Renal cortical epithelial cell (primary cell): ENCODE measurements at regions not wholly inside any gene's neighbourhood (a gene's known extent, or its start where the extent isn't known, plus 50 kb on each side); places are given as distances from the start of the nearest gene placed in this dataset.
"Not testable (repeated sequence)": the region's sequence is repeated elsewhere in the genome, so short reads cannot be mapped to it uniquely, and the experiment has no call there.

Source experiments
- DNase-seq: peaks from one replicate; pipeline ENCODE4 v3.0.0-alpha.2; 2011; ENCODE audit warnings: low read depth

GRCh38 chr18:76042511-76042910, 452.5 kb downstream of the ZNF516 start:
- no peak for DNase-seq

DNA sequence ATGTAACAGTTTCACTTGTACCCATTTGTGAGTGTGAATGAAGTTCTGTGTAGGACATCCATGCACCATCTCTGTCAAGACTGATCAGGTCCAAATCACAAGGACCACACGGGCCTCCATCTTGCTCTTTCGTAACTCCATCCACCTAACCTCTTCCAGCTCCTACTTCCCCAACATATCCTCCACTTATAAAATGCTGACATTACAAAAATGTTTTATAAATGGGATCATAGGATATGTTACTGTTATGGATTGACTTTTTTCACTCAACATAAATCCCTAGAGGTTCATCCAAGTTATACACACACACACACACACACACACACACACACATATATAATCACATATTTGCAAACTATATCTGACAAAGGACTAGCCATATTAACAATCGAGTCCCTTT, 476.8 kb downstream of the ZNF516 start:
- DNase-seq: no peak

GRCh38 chr18:76013057-76013456, 482.0 kb downstream of the ZNF516 start:
- no peak for DNase-seq

- DNase-seq: no peak
These were observed 489.3 kb downstream of the ZNF516 start for GRCh38 chr18:76005632-76006208.

GRCh38 chr18:75987913-75988312, 507.1 kb downstream of the ZNF516 start:
- not testable (repeated sequence) for DNase-seq

GRCh38 chr18:75984853-75985252, 510.2 kb downstream of the ZNF516 start:
- DNase-seq: no peak

GRCh38 chr18:75981102-75981501, 513.9 kb downstream of the ZNF516 start:
- DNase-seq: no peak

DNA sequence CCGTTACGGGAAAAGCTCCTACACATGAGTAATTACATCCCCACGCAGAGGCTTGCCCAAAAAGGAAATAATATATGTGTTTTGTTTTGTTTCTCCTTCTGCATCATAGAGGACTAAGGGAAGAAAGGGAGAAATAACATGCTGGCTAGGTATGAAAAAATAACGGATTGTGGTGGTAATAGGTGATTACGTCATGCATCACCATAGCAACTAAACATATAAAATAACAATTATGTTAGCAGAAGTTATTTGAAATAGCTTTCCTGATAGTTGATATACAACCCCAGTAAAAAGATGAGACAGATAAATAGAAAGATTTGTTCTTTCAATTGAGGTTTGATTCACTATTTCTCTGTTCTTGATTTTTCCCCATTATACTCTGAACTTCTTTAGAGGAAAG, 518.0 kb downstream of the ZNF516 start:
- DNase-seq: peak; percentile 2

DNA sequence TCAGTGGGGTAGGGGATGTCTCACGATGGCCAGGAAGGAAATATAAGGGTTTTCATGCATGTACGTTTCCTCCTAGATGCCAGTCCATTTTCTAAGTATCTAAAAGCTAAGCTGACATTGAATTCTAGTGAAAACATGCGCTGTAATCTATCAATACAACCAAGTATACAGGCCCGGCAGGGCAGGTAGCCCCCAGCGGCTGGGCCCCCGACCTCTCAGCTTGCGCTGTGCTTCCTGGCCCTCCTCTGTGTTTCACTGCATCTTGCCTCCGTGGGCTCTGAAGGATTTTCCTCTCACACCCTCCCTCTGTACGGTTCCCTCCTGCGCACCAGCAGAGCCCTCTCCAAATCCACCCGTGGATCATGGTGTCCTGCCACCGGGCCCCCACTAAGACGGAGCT, 524.8 kb downstream of the ZNF516 start:
- DNase-seq: no peak

- DNase-seq: no peak
These were observed 528.6 kb downstream of the ZNF516 start for GRCh38 chr18:75966431-75966830.

DNA sequence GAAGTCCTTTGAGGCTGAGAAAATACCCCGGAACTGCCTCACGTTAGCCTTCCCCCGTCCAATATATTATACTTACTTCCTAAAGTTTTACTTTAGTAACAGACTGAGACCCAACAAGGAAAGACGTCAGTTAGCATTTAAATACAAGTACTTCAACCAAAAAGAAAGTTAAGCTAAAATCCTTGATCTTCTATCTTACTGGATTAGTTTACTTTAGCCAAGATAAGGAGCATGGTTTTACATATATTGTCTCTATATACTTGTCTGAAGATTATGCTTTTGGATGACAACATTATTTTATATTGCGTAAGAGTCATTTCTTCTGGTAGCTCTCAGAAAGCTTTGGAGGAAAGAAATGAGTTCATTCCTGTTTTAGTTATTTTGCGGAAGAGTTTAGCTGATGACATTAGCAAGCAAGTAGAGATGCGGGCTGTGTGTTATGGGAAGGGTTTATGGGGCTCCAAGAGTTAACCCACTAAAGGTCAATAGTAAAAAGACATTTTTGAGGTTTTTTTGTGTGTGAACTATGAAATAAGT, 532.9 kb downstream of the ZNF516 start:
- no peak for DNase-seq

DNA sequence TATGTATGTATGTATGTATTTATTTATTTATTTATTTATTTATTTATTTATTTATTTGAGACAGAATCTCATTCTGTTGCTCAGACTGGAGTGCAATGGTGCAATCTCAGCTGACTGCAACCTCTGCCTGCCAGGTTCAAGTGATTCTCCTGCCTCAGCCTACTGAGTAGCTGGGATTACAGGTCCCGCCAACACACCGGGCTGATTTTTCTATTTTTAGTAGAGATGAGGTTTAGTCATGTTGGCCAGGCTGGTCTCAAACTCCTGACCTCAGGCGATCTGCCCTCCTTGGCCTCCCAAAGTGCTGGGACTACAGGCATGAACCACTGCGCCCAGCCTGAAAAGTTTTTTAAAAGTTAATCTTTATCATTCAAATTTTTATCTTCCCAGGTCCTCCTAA, 532.9 kb upstream of the SMIM21 start:
- DNase-seq: not testable (repeated sequence)

GRCh38 chr18:75959150-75959549, 531.6 kb upstream of the SMIM21 start:
- DNase-seq: no peak

DNA sequence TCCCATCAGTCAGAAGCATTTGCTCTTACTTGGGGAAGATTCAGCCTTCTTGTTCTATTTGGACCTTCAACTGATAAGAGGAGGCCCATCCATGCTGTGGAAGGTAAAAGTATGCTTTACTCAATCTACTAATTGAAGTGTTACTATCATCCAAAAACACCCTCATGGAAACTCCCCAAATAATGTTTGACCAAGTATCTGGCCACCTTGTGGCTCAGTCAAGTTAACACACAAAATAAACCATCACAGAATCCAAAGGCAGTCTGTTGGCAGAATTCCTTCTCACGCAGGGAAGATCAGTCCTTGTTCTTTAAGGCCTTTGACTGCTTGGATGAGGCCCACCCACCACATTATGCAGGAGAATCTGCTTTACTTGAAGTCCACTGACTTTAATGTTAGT, 531.2 kb upstream of the SMIM21 start:
- DNase-seq: no peak

DNA sequence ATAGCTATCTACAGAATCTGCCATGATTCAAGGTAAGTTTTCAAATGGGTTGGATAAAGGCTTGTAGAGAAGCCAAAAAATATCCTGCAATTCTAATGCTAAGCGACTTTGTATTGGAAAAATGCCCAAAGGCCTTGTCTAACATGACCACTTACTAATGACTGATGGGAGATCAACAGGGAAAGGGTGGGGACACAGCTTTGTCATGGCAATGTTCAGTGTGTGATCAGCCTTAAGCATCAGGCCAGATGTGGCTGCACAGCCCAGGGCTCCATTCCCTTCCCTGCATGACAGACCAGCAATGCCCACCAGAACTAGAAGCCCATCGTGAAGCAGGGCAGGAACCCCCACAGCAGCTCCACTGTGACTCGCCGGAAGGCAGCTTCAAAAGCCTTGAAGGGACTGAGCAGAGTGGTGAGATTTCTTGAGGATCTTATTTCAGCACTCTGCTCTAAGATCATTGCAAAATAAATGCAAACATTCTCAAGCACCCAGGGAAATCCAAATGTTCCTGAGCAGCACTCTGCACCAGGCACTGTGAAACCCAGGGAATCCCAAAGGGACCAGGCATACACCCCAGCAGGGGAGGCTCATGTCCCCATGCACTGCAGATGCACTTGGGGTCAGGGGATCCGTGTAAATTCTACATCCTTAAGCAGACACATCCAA, 517.9 kb upstream of the SMIM21 start:
- DNase-seq: no peak

GRCh38 chr18:75937306-75937705, 509.8 kb upstream of the SMIM21 start:
- no peak for DNase-seq

- DNase-seq: no peak
These were observed 509.4 kb upstream of the SMIM21 start for GRCh38 chr18:75936862-75937261.

DNA sequence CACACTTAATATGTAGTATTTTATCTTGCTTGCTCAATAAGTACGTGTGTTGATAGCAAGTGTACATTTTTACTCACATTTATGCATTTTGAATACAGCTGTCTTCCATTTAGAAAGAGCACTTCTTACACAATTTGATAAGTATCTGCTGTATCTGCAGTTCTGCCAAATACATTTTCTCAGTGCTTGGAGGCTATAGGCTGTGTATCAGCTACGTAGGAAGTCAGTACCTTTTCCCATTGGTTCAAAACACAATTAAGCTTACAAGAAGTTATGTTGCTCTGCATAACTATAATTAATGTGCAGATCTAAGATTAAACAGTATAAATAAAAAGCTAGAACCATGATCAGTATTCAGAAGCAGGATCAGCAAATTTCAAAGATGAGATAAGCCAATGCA, 503.6 kb upstream of the SMIM21 start:
- DNase-seq: no peak

GRCh38 chr18:75928706-75929105, 501.2 kb upstream of the SMIM21 start:
- no peak for DNase-seq

- no peak for DNase-seq
These were observed 500.3 kb upstream of the SMIM21 start for GRCh38 chr18:75927791-75928190.

- DNase-seq: peak; percentile 84
These were observed 499.3 kb upstream of the SMIM21 start for GRCh38 chr18:75926811-75927210.

DNA sequence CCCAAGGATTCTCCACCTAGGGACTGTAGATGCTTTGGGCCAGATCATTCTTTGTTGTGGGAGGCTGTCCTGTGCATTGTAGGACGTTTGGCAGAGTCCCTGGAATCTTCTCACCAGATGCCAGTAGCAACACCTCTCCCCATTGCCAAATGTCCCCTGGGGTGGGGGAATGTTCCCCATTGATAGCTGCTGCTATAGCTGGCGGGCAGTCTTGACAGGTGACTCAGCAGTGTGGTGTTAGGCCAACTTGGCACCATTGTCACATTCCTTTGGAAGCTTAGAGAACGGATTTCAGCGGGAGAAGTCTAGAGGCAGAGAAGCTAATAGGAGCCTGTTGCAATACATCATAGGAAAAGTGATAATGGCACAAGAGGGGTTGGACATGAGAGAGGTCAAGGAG, 495.7 kb upstream of the SMIM21 start:
- peak; percentile 94 for DNase-seq

- DNase-seq: no peak
These were observed 489.1 kb upstream of the SMIM21 start for GRCh38 chr18:75916624-75916982.
